IMR-90 (cell line): ENCODE measurements at regions not wholly inside any gene's neighbourhood (a gene's known extent, or its start where the extent isn't known, plus 50 kb on each side); places are given as distances from the start of the nearest gene placed in this dataset.
A peak's percentile ranks its signal among the peaks of the same experiment; 100 is the strongest.
"Not testable (repeated sequence)": the region's sequence is repeated elsewhere in the genome, so short reads cannot be mapped to it uniquely, and the experiment has no call there.

Source experiments
- ATAC-seq: fragments of 200-7000 bp; cut with Tn5 transposase; 2 replicates; pipeline ENCODE4 v1.9.1; 2020; ENCODE audit warnings: low read depth, mild to moderate bottlenecking, moderate library complexity
- BruUV-seq: library from RNA; stranded (reverse); fragments of 400-500 nt; replicated peaks from 2 replicates; lab custom pipeline; 2021; lab: Mats Ljungman, UMichigan
- CTCF ChIA-PET: fragments of 300-600 bp; formaldehyde crosslinking; extraction: SDS; loops from one replicate; lab custom pipeline; 2021; ENCODE audit warnings: antibody characterized with exemption; lab: Yijun Ruan, JAX
- POLR2A ChIA-PET: fragments of 300-600 bp; sonication (Branson Sonifier 250); formaldehyde crosslinking; loops from one replicate; lab custom pipeline; 2022; ENCODE audit warnings: antibody characterized with exemption; ENCODE audit not compliant: unreplicated experiment; lab: Charles Lee
- DNase-seq: peaks from one replicate; pipeline ENCODE4 v3.0.0; 2013
- H2AFZ ChIP-seq: replicated peaks from 2 replicates; pipeline ENCODE3; 2013; ENCODE audit warnings: low read length, mild to moderate bottlenecking; ENCODE audit not compliant: poor library complexity
- H2AK5ac ChIP-seq: 2 replicates; pipeline ENCODE4 v1.6.1; 2013; ENCODE audit warnings: low read depth, low read length, inconsistent platforms
- H2AK9ac ChIP-seq: replicated peaks from 2 replicates; pipeline ENCODE3; 2013; ENCODE audit warnings: mild to moderate bottlenecking, low read depth, low read length, moderate library complexity; ENCODE audit not compliant: poor library complexity
- H2BK120ac ChIP-seq: 2 replicates; pipeline ENCODE4 v1.6.1; 2013; ENCODE audit warnings: low read depth, low read length, inconsistent platforms
- H2BK15ac ChIP-seq: 3 replicates; pipeline ENCODE4 v1.6.1; 2013; ENCODE audit warnings: low read depth, low read length, inconsistent platforms
- H2BK20ac ChIP-seq: 2 replicates; pipeline ENCODE4 v1.6.1; 2013; ENCODE audit warnings: low read depth, mild to moderate bottlenecking, inconsistent platforms, low read length, moderate library complexity
- H2BK5ac ChIP-seq: 2 replicates; pipeline ENCODE4 v1.6.1; 2013; ENCODE audit warnings: mild to moderate bottlenecking, low read depth, low read length, inconsistent platforms; ENCODE audit not compliant: poor library complexity, severe bottlenecking
- H3K14ac ChIP-seq: replicated peaks from 2 replicates; pipeline ENCODE4 v1.6.1; 2013; ENCODE audit warnings: low read depth, low read length, inconsistent platforms
- H3K18ac ChIP-seq: 2 replicates; pipeline ENCODE4 v1.6.1; 2013; ENCODE audit warnings: low read depth, low read length, control low read depth
- H3K23ac ChIP-seq: 2 replicates; pipeline ENCODE4 v1.6.1; 2013; ENCODE audit warnings: low read depth, low read length, inconsistent platforms
- H3K27ac ChIP-seq: 2 replicates; pipeline ENCODE4 v1.5.1; 2013; ENCODE audit warnings: mild to moderate bottlenecking, control low read depth, low read length; ENCODE audit not compliant: insufficient read depth
- H3K27me3 ChIP-seq: 2 replicates; pipeline ENCODE4 v1.6.1; 2013; ENCODE audit warnings: low read length; ENCODE audit not compliant: control insufficient read depth, insufficient read depth
- H3K36me3 ChIP-seq: 2 replicates; pipeline ENCODE4 v1.6.1; 2013; ENCODE audit warnings: low read length, mixed read lengths; ENCODE audit not compliant: control insufficient read depth, insufficient read depth
- H3K4ac ChIP-seq: 2 replicates; pipeline ENCODE4 v1.6.1; 2013; ENCODE audit warnings: low read depth, low read length, inconsistent platforms
- H3K4me1 ChIP-seq: 2 replicates; pipeline ENCODE4 v1.6.1; 2013; ENCODE audit warnings: low read length, mixed read lengths; ENCODE audit not compliant: control insufficient read depth, insufficient read depth
- H3K4me2 ChIP-seq: 2 replicates; pipeline ENCODE4 v1.6.1; 2013; ENCODE audit warnings: low read depth, mild to moderate bottlenecking, control low read depth, low read length, moderate library complexity
- H3K4me3 ChIP-seq: 2 replicates; pipeline ENCODE4 v1.5.1; 2013; ENCODE audit warnings: low read depth, mild to moderate bottlenecking, control low read depth, low read length, moderate library complexity; ENCODE audit not compliant: insufficient read depth
- H3K56ac ChIP-seq: 2 replicates; pipeline ENCODE4 v1.6.1; 2013; ENCODE audit warnings: low read length, inconsistent platforms; ENCODE audit not compliant: insufficient read depth; ENCODE audit errors: extremely low read depth
- H3K79me1 ChIP-seq, 2 experiments: 2 replicates each; pipeline ENCODE4 v1.6.1; 2013; ENCODE audit warnings: low read length in 2 of 2, inconsistent platforms in 1 of 2, low read depth in 1 of 2
- H3K9ac ChIP-seq: 2 replicates; pipeline ENCODE4 v1.6.1; 2013; ENCODE audit warnings: low read depth, low read length, control low read depth
- H3K9me1 ChIP-seq: 2 replicates; pipeline ENCODE4 v1.6.1; 2013; ENCODE audit warnings: low read length, inconsistent platforms; ENCODE audit not compliant: insufficient read depth
- H3K9me3 ChIP-seq: 2 replicates; pipeline ENCODE4 v1.6.1; 2013; ENCODE audit warnings: low read length; ENCODE audit not compliant: control insufficient read depth, insufficient read depth
- H4K20me1 ChIP-seq: 2 replicates; pipeline ENCODE4 v1.6.1; 2013; ENCODE audit warnings: low read length, inconsistent platforms; ENCODE audit not compliant: insufficient read depth
- H4K5ac ChIP-seq: 2 replicates; pipeline ENCODE4 v1.6.1; 2013; ENCODE audit warnings: mild to moderate bottlenecking, low read depth, low read length, control low read depth
- H4K8ac ChIP-seq, 2 experiments: 2 replicates each; pipeline ENCODE4 v1.6.1; 2013; ENCODE audit warnings: low read depth in 2 of 2, low read length in 2 of 2, control low read depth in 1 of 2, inconsistent platforms in 1 of 2
- H4K91ac ChIP-seq: 2 replicates; pipeline ENCODE4 v1.6.1; 2013; ENCODE audit warnings: low read depth, low read length, inconsistent platforms; ENCODE audit not compliant: insufficient read depth
- CEBPB ChIP-seq: IDR thresholded peaks from 2 replicates; pipeline ENCODE4 v1.6.1; 2012; ENCODE audit warnings: low read depth, low read length, improper control_type of control experiment
- CHD1 ChIP-seq: IDR thresholded peaks from 2 replicates; pipeline ENCODE4 v1.6.1; 2012; ENCODE audit warnings: low read depth, low read length, improper control_type of control experiment
- WGBS, 2 experiments: methylation state at CpG; one replicate each; pipeline versions ENCODE4 v1.1.5 to v1.1.7; 2013; ENCODE audit warnings: missing lambda C conversion rate in 2 of 2; ENCODE audit not compliant: insufficient read length in 1 of 2; ENCODE audit errors: extremely low coverage in 2 of 2; 5-methylcytosine and 5-hydroxymethylcytosine counted together
- dilution Hi-C: fragments of 300-500 bp; cut with HindIII; formaldehyde crosslinking; loops from one replicate; pipeline ENCODE4 v1.14.3; 2018; ENCODE audit warnings: low sequenced_read_pairs; ENCODE audit not compliant: unreplicated experiment
- in situ Hi-C: fragments of 300-500 bp; cut with MboI; formaldehyde crosslinking; loops from 3 replicates; pipeline ENCODE4 v1.14.3; 2019; ENCODE audit warnings: low sequenced_read_pairs, inconsistent platforms, mixed read lengths
- intact Hi-C: fragments of 100-400 bp; cut with micrococcal nuclease; formaldehyde crosslinking; loops from 2 replicates; pipeline ENCODE4 v1.10.0; 2022

DNA sequence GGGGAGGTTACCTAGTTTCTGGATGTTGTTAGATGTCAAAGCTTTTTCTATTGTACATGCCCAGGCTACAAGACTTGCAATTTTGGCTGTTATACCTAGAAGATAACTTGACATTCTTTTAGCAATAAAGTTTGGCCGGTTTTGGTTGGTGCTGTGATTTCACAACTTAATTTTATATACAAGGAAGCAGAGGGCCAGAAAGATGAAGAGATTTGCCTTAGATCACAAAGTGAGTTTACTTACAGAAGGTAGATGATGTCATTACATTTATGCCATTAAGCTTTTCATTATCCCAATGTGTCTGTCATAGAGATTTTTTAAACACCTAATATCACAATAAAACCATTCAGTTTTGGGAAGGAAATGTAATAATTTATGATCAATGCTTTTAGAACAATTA is 698.7 kb upstream of the ANO3 start:
- no peak overlapping the region for H3K14ac ChIP-seq
- no peak overlapping the region for H4K5ac ChIP-seq
- no peak overlapping the region for H4K91ac ChIP-seq
- no peak overlapping the region for H3K4me2 ChIP-seq
- no peak overlapping the region for H3K23ac ChIP-seq
- H3K36me3 ChIP-seq: no peaks in the 10 kb centered on the region
- H3K4me1 ChIP-seq: no peaks in the 10 kb centered on the region
- no peak for ATAC-seq
- no peak overlapping the region for H2BK120ac ChIP-seq
- H3K9me1 ChIP-seq: no peaks in the 10 kb centered on the region
- intact Hi-C loops: no loop called here
- DNase-seq: no peak
- H3K4me3 ChIP-seq: no peak overlapping the region
- no peak overlapping the region for H4K8ac ChIP-seq
- H3K4ac ChIP-seq: no peak overlapping the region
- in situ Hi-C loops: no loop called here
- no peak overlapping the region for H3K27ac ChIP-seq
- H2BK15ac ChIP-seq: no peak overlapping the region
- POLR2A ChIA-PET: no interaction called here
- TF ChIP-seq CHD1 (no peak), CEBPB (peak; percentile 51)
- CTCF ChIA-PET: no interaction called here
- no peak overlapping the region for H2BK5ac ChIP-seq
- no peaks in the 10 kb centered on the region for H3K79me1 ChIP-seq
- H4K20me1 ChIP-seq: no peaks in the 10 kb centered on the region
- no peak overlapping the region for H2AK9ac ChIP-seq
- H3K9me3 ChIP-seq: peaks cover 3% of the 10 kb centered on the region; the same call in 1 of the 2 replicates
- H3K56ac ChIP-seq: no peak overlapping the region
- H3K9ac ChIP-seq: no peak overlapping the region
- no peak overlapping the region for H3K18ac ChIP-seq
- H2AFZ ChIP-seq: no peak overlapping the region
- H2BK20ac ChIP-seq: no peak overlapping the region
- H2AK5ac ChIP-seq: no peak overlapping the region
- dilution Hi-C loops: no loop called here
- BruUV-seq: no TSS peak
- WGBS, 2 experiments: no CpG with 5 or more reads among the region's 1 CpG
- H3K27me3 ChIP-seq: no peaks in the 10 kb centered on the region

DNA sequence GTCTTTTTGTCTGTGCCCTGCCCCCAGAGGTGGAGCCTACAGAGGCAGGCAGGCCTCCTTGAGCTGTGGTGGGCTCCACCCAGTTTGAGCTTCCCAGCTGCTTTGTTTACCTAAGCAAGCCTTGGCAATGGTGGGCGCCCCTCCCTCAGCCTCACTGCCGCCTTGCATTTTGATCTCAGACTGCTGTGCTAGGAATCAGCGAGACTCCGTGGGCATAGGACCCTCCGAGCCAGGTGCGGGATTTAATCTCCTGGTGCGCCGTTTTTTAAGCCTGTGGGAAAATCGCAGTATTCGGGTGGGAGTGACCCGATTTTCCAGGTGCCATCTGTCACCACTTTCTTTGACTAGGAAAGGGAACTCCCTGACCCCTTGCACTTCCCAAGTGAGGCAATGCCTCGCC is 682.7 kb upstream of the ANO3 start:
- ATAC-seq, BruUV-seq, H4K8ac ChIP-seq: not testable (repeated sequence)

More for the DNA sequence above, 682.7 kb upstream of the ANO3 start:
- H3K23ac ChIP-seq, H3K36me3 ChIP-seq, intact Hi-C loops, H3K56ac ChIP-seq, H3K27me3 ChIP-seq, CTCF ChIA-PET, H2BK5ac ChIP-seq, DNase-seq, in situ Hi-C loops, POLR2A ChIA-PET, H3K18ac ChIP-seq, H2BK120ac ChIP-seq, H2AK5ac ChIP-seq, H3K4ac ChIP-seq, H2BK15ac ChIP-seq, H4K91ac ChIP-seq, H3K14ac ChIP-seq, H2AK9ac ChIP-seq, H3K9me3 ChIP-seq, H3K4me3 ChIP-seq, H2AFZ ChIP-seq, H3K4me2 ChIP-seq, H2BK20ac ChIP-seq, H3K27ac ChIP-seq, H3K9me1 ChIP-seq, H3K4me1 ChIP-seq, H3K9ac ChIP-seq, H4K5ac ChIP-seq, H3K79me1 ChIP-seq, dilution Hi-C loops, H4K20me1 ChIP-seq: not testable (repeated sequence)
- WGBS, 2 experiments: 90% methylated on average over 4 of the region's 12 CpGs; no CpG with 5 or more reads in 1 of the 2 experiments
